ENCODE measurements at regions not wholly inside any gene's neighbourhood (a gene's known extent, or its start where the extent isn't known, plus 50 kb on each side); places are given as distances from the start of the nearest gene placed in this dataset.

DNA sequence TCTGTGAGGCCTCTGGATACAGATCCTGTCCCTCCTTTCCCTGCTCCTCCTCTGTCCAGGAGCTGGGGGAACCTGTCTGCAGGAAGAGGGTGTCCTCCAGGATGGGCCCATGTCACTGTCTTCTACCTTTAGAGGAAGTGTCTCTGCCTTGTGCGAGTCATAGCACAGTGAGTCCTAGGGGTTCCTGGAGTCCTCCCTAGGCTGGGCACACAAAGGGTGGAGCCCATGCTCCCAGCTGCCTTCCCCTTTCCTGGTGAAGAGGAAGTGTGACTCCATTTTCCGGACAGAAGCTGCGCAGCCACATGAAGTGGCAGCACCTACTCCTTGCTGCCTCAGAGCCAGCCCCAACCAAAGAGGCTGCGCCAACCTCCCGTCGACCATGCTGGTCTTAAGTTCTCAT lies 112.2 kb downstream of the CTTN start:
- TF ChIP-seq, protein P1, sequence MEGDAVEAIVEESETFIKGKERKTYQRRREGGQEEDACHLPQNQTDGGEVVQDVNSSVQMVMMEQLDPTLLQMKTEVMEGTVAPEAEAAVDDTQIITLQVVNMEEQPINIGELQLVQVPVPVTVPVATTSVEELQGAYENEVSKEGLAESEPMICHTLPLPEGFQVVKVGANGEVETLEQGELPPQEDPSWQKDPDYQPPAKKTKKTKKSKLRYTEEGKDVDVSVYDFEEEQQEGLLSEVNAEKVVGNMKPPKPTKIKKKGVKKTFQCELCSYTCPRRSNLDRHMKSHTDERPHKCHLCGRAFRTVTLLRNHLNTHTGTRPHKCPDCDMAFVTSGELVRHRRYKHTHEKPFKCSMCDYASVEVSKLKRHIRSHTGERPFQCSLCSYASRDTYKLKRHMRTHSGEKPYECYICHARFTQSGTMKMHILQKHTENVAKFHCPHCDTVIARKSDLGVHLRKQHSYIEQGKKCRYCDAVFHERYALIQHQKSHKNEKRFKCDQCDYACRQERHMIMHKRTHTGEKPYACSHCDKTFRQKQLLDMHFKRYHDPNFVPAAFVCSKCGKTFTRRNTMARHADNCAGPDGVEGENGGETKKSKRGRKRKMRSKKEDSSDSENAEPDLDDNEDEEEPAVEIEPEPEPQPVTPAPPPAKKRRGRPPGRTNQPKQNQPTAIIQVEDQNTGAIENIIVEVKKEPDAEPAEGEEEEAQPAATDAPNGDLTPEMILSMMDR (IDR thresholded peaks at IDR 0.05) = no peak
- no peak for TF ChIP-seq POLR2A (IDR thresholded peaks at IDR 0.05)
